Kidney epithelial cell (primary cell): ENCODE measurements at regions not wholly inside any gene's neighbourhood (a gene's known extent, or its start where the extent isn't known, plus 50 kb on each side); places are given as distances from the start of the nearest gene placed in this dataset.

Source experiments
- DNase-seq: peaks from one replicate; pipeline ENCODE4 v3.0.0-alpha.2; 2010; ENCODE audit warnings: low read depth
- H3K27me3 ChIP-seq: 2 replicates; pipeline ENCODE4 v1.6.0; 2011; ENCODE audit warnings: low read length; ENCODE audit not compliant: control insufficient read depth, insufficient read depth
- H3K36me3 ChIP-seq: 2 replicates; pipeline ENCODE4 v1.5.1; 2011; ENCODE audit warnings: low read length; ENCODE audit not compliant: control insufficient read depth, insufficient read depth
- H3K4me3 ChIP-seq: 2 replicates; pipeline ENCODE4 v1.5.1; 2011; ENCODE audit warnings: low read depth, mild to moderate bottlenecking, control low read depth, low read length
- TF ChIP-seq, protein P1 (sequence below): IDR thresholded peaks from 2 replicates; pipeline ENCODE4 v1.5.1; 2011; ENCODE audit warnings: mild to moderate bottlenecking, moderate library complexity, low read length, control low read depth, inconsistent platforms; ENCODE audit not compliant: insufficient read depth, poor library complexity, severe bottlenecking

- DNase-seq: no peak
Observed at GRCh38 chr3:40843208-40843624, 318.5 kb downstream of the ZNF621 start.

GRCh38 chr3:40843851-40844548 is 319.2 kb downstream of the ZNF621 start:
- H3K36me3 ChIP-seq: no peaks in the 10 kb centered on the region
- H3K27me3 ChIP-seq: no peaks in the 10 kb centered on the region
- DNase-seq: no peak
- TF ChIP-seq, protein P1, sequence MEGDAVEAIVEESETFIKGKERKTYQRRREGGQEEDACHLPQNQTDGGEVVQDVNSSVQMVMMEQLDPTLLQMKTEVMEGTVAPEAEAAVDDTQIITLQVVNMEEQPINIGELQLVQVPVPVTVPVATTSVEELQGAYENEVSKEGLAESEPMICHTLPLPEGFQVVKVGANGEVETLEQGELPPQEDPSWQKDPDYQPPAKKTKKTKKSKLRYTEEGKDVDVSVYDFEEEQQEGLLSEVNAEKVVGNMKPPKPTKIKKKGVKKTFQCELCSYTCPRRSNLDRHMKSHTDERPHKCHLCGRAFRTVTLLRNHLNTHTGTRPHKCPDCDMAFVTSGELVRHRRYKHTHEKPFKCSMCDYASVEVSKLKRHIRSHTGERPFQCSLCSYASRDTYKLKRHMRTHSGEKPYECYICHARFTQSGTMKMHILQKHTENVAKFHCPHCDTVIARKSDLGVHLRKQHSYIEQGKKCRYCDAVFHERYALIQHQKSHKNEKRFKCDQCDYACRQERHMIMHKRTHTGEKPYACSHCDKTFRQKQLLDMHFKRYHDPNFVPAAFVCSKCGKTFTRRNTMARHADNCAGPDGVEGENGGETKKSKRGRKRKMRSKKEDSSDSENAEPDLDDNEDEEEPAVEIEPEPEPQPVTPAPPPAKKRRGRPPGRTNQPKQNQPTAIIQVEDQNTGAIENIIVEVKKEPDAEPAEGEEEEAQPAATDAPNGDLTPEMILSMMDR: no peak
- no peak overlapping the region for H3K4me3 ChIP-seq

More at GRCh38 chr3:40843208-40843624, 318.5 kb downstream of the ZNF621 start:
- no peaks in the 10 kb centered on the region for H3K27me3 ChIP-seq
- H3K36me3 ChIP-seq: no peaks in the 10 kb centered on the region
- H3K4me3 ChIP-seq: no peak overlapping the region
- TF ChIP-seq, protein P1: no peak

DNA sequence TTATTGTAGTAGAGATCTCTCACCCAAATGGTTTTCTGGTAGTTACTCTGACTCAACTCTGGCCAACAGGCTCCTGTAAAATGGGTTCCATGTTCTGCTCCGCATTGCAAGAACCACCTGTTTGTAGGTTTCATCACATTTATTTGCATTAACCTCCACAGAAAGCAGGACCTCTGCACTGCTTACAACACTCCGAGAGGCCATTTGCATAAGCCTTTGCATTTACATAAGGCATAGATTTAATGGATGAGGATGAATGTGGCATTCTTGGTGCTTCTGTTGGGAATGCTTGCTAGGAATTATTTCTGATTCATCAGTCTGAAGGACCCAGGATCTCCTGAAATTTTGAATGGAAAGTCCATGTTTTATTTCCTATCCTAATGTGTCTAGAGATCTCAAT is 320.1 kb downstream of the ZNF621 start:
- TF ChIP-seq, protein P1: no peak
- no peak overlapping the region for H3K4me3 ChIP-seq
- no peak for DNase-seq
- H3K36me3 ChIP-seq: no peaks in the 10 kb centered on the region
- no peaks in the 10 kb centered on the region for H3K27me3 ChIP-seq

- no peaks in the 10 kb centered on the region for H3K27me3 ChIP-seq
- H3K4me3 ChIP-seq: no peak overlapping the region
- DNase-seq: no peak
- no peaks in the 10 kb centered on the region for H3K36me3 ChIP-seq
- TF ChIP-seq, protein P1: no peak
Observed at GRCh38 chr3:40845447-40845846, 320.7 kb downstream of the ZNF621 start.

GRCh38 chr3:40845916-40846315 is 321.2 kb downstream of the ZNF621 start:
- Histone ChIP-seq H3K4me3 (no peak overlapping the region), H3K27me3 (no peaks in the 10 kb centered on the region), H3K36me3 (no peaks in the 10 kb centered on the region)
- TF ChIP-seq, protein P1: no peak
- no peak for DNase-seq

GRCh38 chr3:40846451-40846850 is 321.7 kb downstream of the ZNF621 start:
- H3K27me3 ChIP-seq: no peaks in the 10 kb centered on the region
- H3K4me3 ChIP-seq: no peak overlapping the region
- TF ChIP-seq, protein P1: no peak
- no peak for DNase-seq
- no peaks in the 10 kb centered on the region for H3K36me3 ChIP-seq
